ENCODE measurements at regions not wholly inside any gene's neighbourhood (a gene's known extent, or its start where the extent isn't known, plus 50 kb on each side); places are given as distances from the start of the nearest gene placed in this dataset.

DNA sequence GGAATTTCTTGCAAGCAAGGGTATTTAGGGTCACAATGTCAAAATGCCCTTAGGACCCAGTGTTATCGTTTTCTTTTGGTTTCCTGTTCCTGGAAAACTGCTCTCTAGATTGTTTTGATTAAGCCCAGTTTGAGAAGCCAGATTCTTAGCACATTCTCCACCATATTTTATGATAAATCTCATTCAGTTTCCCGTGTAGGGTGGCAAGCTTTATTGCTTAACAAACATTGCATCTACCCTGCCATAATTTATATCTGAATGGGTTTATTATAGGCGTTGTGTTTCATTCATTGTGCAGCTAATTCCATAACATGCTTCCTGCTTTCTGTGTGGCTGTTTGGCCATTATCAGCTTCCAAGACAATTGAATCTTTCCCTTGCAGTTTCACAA, 389.1 kb upstream of the DYNLRB2 start:
- H3K27me3 ChIP-seq (ENCODE audit: insufficient read depth, low read length) = no peaks in the 10 kb centered on the region
- H2BK120ac ChIP-seq (ENCODE audit: low read depth, low read length, poor library complexity, severe bottlenecking) = no peak overlapping the region
- no peak overlapping the region for H3K27ac ChIP-seq (ENCODE audit: insufficient read length, low read depth, low read length)
- H3K4me1 ChIP-seq (ENCODE audit: insufficient read depth, low read length) = no peaks in the 10 kb centered on the region
- no peak overlapping the region for H2BK12ac ChIP-seq (ENCODE audit: insufficient read length, low read depth, low read length)
- H3K4ac ChIP-seq (ENCODE audit: low read depth, low read length) = no peak overlapping the region
- no peak overlapping the region for H3K4me2 ChIP-seq (ENCODE audit: insufficient read depth, insufficient read length, low read length)
- no peak overlapping the region for H3K14ac ChIP-seq (ENCODE audit: insufficient read depth, low read length)
- no peaks in the 10 kb centered on the region for H3K9me3 ChIP-seq (ENCODE audit: control insufficient read depth, low read depth, low read length)
- H3K36me3 Mint-ChIP-seq (ENCODE audit: insufficient read depth in 1 of 3, low read depth in 3 of 3) = no peaks in the 10 kb centered on the region; a peak in 1 of 7 replicates
- H3K23ac ChIP-seq (ENCODE audit: insufficient read length, low read depth, low read length) = no peak overlapping the region
- no peaks in the 10 kb centered on the region for H3K79me1 ChIP-seq (ENCODE audit: insufficient read depth, low read depth, low read length, poor library complexity, severe bottlenecking)
- H3K4me3 Mint-ChIP-seq = no peak overlapping the region
- no peak overlapping the region for H2AK5ac ChIP-seq (ENCODE audit: insufficient read length, low read length)
- peaks cover 0 to 4% of the 10 kb centered on the region in 2 experiments; a peak in 1 of 4 replicates for H3K4me1 Mint-ChIP-seq
- peaks cover 2% of the 10 kb centered on the region; the same call in 1 of the 2 replicates for H3K27me3 Mint-ChIP-seq (ENCODE audit: low read depth)
- DNase-seq = no peak
- H3K79me2 ChIP-seq (ENCODE audit: insufficient read depth, low read length) = no peaks in the 10 kb centered on the region
- H3K9me3 Mint-ChIP-seq = no peaks in the 10 kb centered on the region
- no peak overlapping the region for H4K91ac ChIP-seq (ENCODE audit: insufficient read length, low read depth, low read length)
- no CpG with 5 or more reads among the region's 3 CpGs for WGBS (ENCODE audit: extremely low coverage, insufficient read length, low lambda C conversion rate)
- no peak overlapping the region for H3K27ac Mint-ChIP-seq
- H2BK15ac ChIP-seq (ENCODE audit: low read depth, low read length) = no peak overlapping the region
- H4K8ac ChIP-seq (replicated peaks; ENCODE audit: insufficient read length, low read depth, low read length) = no peak overlapping the region
- H2BK20ac ChIP-seq (ENCODE audit: low read depth, low read length, poor library complexity, severe bottlenecking) = no peak overlapping the region
- no peak overlapping the region for H2AFZ ChIP-seq (ENCODE audit: low read length)
- H2BK5ac ChIP-seq (ENCODE audit: insufficient read length, low read length) = no peak overlapping the region
- no peak overlapping the region for H3T11ph ChIP-seq (ENCODE audit: low read length)
- no peaks in the 10 kb centered on the region for H4K20me1 ChIP-seq (ENCODE audit: control insufficient read depth, insufficient read depth, insufficient read length)
- TF ChIP-seq, protein P1, sequence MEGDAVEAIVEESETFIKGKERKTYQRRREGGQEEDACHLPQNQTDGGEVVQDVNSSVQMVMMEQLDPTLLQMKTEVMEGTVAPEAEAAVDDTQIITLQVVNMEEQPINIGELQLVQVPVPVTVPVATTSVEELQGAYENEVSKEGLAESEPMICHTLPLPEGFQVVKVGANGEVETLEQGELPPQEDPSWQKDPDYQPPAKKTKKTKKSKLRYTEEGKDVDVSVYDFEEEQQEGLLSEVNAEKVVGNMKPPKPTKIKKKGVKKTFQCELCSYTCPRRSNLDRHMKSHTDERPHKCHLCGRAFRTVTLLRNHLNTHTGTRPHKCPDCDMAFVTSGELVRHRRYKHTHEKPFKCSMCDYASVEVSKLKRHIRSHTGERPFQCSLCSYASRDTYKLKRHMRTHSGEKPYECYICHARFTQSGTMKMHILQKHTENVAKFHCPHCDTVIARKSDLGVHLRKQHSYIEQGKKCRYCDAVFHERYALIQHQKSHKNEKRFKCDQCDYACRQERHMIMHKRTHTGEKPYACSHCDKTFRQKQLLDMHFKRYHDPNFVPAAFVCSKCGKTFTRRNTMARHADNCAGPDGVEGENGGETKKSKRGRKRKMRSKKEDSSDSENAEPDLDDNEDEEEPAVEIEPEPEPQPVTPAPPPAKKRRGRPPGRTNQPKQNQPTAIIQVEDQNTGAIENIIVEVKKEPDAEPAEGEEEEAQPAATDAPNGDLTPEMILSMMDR (conservative IDR thresholded peaks at IDR 0.05) = no peak
- H3K56ac ChIP-seq (ENCODE audit: insufficient read length, low read depth, low read length) = no peak overlapping the region
- no peak overlapping the region for H3K9ac ChIP-seq (ENCODE audit: extremely low read depth, insufficient read length, low read length)
- H4K5ac ChIP-seq (ENCODE audit: insufficient read length, low read depth, low read length) = no peak overlapping the region
- no peaks in the 10 kb centered on the region for H3K23me2 ChIP-seq (ENCODE audit: insufficient read length, low read depth, low read length, poor library complexity, severe bottlenecking)
- no peak overlapping the region for H3K18ac ChIP-seq (ENCODE audit: insufficient read length, low read depth, low read length)

Measured in H9 (cell line).